HCT116 (cell line): ENCODE measurements at regions not wholly inside any gene's neighbourhood (a gene's known extent, or its start where the extent isn't known, plus 50 kb on each side); places are given as distances from the start of the nearest gene placed in this dataset.

Experiments used
- ATAC-seq: fragments of 200-7000 bp; cut with Tn5 transposase; 2 replicates; pipeline ENCODE4 v1.9.1; 2020; ENCODE audit warnings: mild to moderate bottlenecking, moderate library complexity
- BruUV-seq: library from RNA; stranded (reverse); fragments of 400-500 nt; replicated peaks from 2 replicates; lab custom pipeline; 2021; lab: Mats Ljungman, UMichigan
- CTCF ChIA-PET: fragments of 300-600 bp; sonication (Branson Sonifier 250); formaldehyde crosslinking; loops from one replicate; lab custom pipeline; 2021; ENCODE audit warnings: antibody characterized with exemption; lab: Charles Lee
- POLR2A ChIA-PET: fragments of 300-600, 350-600 bp; sonication (Branson Sonifier 250); formaldehyde crosslinking; loops from one replicate; lab custom pipeline; 2021; ENCODE audit warnings: antibody characterized with exemption; lab: Charles Lee
- RAD21 ChIA-PET, 2 experiments: fragments of 300-600 bp; sonication (Branson Sonifier 250); formaldehyde crosslinking; loops; one replicate each; lab custom pipeline; 2023; ENCODE audit warnings: low total read pairs in 2 of 2; ENCODE audit not compliant: uncharacterized antibody in 2 of 2, unreplicated experiment in 2 of 2, low non-redundant PET in 1 of 2; lab: Charles Lee
- DNase-seq: peaks from one replicate; pipeline ENCODE4 v3.0.0-alpha.2; 2010; ENCODE audit warnings: low read depth, low spot score
- H2AFZ ChIP-seq: fragments of 200-600 bp; shearing (Covaris generic), sonication (generic); 2 replicates; pipeline ENCODE4 v1.6.1; 2017; ENCODE audit warnings: low read depth, mixed run types, mixed read lengths, antibody characterized with exemption, low read length; ENCODE audit not compliant: poor library complexity, severe bottlenecking
- H3K27ac ChIP-seq: 2 replicates; pipeline ENCODE4 v1.5.1; 2012; ENCODE audit warnings: low read depth, low read length
- H3K27me3 ChIP-seq: fragments of 200-600 bp; sonication (generic); 2 replicates; pipeline ENCODE4 v1.6.1; 2016; ENCODE audit warnings: mixed run types, low read length, mixed read lengths; ENCODE audit not compliant: insufficient read depth
- H3K36me3 ChIP-seq, 2 experiments: fragments of 200-500 bp in 1 of 2; fragments of 200-600 bp in 1 of 2; sonication (Bioruptor generic) in 1 of 2; sonication (generic) in 1 of 2; 2 replicates each; pipeline versions ENCODE4 v1.5.1 to v1.6.1; 2014 to 2016; ENCODE audit warnings: low read length in 2 of 2, inconsistent platforms in 1 of 2, mixed read lengths in 1 of 2, mixed run types in 1 of 2; ENCODE audit not compliant: insufficient read depth in 2 of 2, control insufficient read depth in 1 of 2
- H3K4me1 ChIP-seq, 2 experiments: fragments of 200-600 bp in 1 of 2; sonication (generic) in 1 of 2; 2 replicates each; pipeline versions ENCODE4 v1.5.1 to v1.6.1; 2012 to 2017; ENCODE audit warnings: low read length in 2 of 2, inconsistent platforms in 1 of 2, mild to moderate bottlenecking in 1 of 2, mixed read lengths in 1 of 2, mixed run types in 1 of 2, moderate library complexity in 1 of 2; ENCODE audit not compliant: insufficient read depth in 2 of 2, control insufficient read depth in 1 of 2
- H3K4me2 ChIP-seq: fragments of 200-600 bp; sonication (generic); 2 replicates; pipeline ENCODE4 v1.6.1; 2017; ENCODE audit warnings: mixed run types, low read length, mixed read lengths
- H3K4me3 ChIP-seq, 2 experiments: fragments of 200-600 bp in 1 of 2; sonication (generic) in 1 of 2; replicated peaks in 1 of 2; 2 replicates each; pipeline ENCODE4 v1.5.1; 2011 to 2016; ENCODE audit warnings: low read length in 2 of 2, control low read depth in 1 of 2, low read depth in 1 of 2, mild to moderate bottlenecking in 1 of 2, mixed read lengths in 1 of 2, mixed run types in 1 of 2
- H3K79me2 ChIP-seq: fragments of 200-600 bp; sonication (generic); 2 replicates; pipeline ENCODE4 v1.6.1; 2017; ENCODE audit warnings: mild to moderate bottlenecking, mixed run types, low read length, moderate library complexity, mixed read lengths; ENCODE audit not compliant: insufficient read depth
- H3K9ac ChIP-seq: fragments of 200-600 bp; sonication (generic); 2 replicates; pipeline ENCODE4 v1.6.1; 2016; ENCODE audit warnings: low read length, mixed read lengths
- H3K9me2 ChIP-seq: fragments of 200-600 bp; sonication (generic), shearing (Covaris generic); 2 replicates; pipeline ENCODE4 v1.6.1; 2017; ENCODE audit warnings: mixed run types, mild to moderate bottlenecking, moderate library complexity; ENCODE audit not compliant: insufficient read depth
- H3K9me3 ChIP-seq, 2 experiments: fragments of 200-500 bp in 1 of 2; fragments of 200-600 bp in 1 of 2; sonication (Bioruptor generic) in 1 of 2; sonication (generic) in 1 of 2; 2 replicates each; pipeline ENCODE4 v1.6.1; 2014 to 2017; ENCODE audit warnings: low read length in 2 of 2, mixed read lengths in 2 of 2, inconsistent platforms in 1 of 2, low read depth in 1 of 2, mild to moderate bottlenecking in 1 of 2, mixed run types in 1 of 2, moderate library complexity in 1 of 2; ENCODE audit not compliant: control insufficient read depth in 1 of 2, insufficient read depth in 1 of 2
- H4K20me1 ChIP-seq: fragments of 200-600 bp; sonication (generic), shearing (Covaris generic); 2 replicates; pipeline ENCODE4 v1.6.1; 2017; ENCODE audit warnings: mixed run types, mild to moderate bottlenecking, moderate library complexity; ENCODE audit not compliant: insufficient read depth
- ATF3 ChIP-seq: IDR thresholded peaks from 2 replicates; pipeline ENCODE4 v1.6.1; 2012
- CBX3 ChIP-seq: IDR thresholded peaks from 2 replicates; pipeline ENCODE4 v1.6.1; 2012; ENCODE audit warnings: low read depth
- EGR1 ChIP-seq: IDR thresholded peaks from 2 replicates; pipeline ENCODE4 v1.6.1; 2012; ENCODE audit warnings: low read depth
- EZH2phosphoT487 ChIP-seq: fragments of 200-600 bp; IDR thresholded peaks from 2 replicates; pipeline ENCODE4 v1.6.1; 2018; ENCODE audit warnings: antibody characterized with exemption, borderline replicate concordance
- SIN3A ChIP-seq: IDR thresholded peaks from 2 replicates; pipeline ENCODE4 v1.6.1; 2012; ENCODE audit warnings: low read depth
- SP1 ChIP-seq: IDR thresholded peaks from 2 replicates; pipeline ENCODE4 v1.6.1; 2012; ENCODE audit warnings: low read depth
- ZFX ChIP-seq: fragments of 450-650 bp; IDR thresholded peaks from 2 replicates; pipeline ENCODE4 v1.6.1; 2017
- ZNF274 ChIP-seq: fragments of 200-500 bp; sonication (Bioruptor generic); IDR thresholded peaks from 2 replicates; pipeline ENCODE4 v1.6.1; 2014; ENCODE audit warnings: mild to moderate bottlenecking, low read depth, low read length, inconsistent platforms
- intact Hi-C: fragments of 100-400 bp; cut with micrococcal nuclease; formaldehyde crosslinking; loops from 2 replicates; pipeline ENCODE4 v1.10.0; 2022

DNA sequence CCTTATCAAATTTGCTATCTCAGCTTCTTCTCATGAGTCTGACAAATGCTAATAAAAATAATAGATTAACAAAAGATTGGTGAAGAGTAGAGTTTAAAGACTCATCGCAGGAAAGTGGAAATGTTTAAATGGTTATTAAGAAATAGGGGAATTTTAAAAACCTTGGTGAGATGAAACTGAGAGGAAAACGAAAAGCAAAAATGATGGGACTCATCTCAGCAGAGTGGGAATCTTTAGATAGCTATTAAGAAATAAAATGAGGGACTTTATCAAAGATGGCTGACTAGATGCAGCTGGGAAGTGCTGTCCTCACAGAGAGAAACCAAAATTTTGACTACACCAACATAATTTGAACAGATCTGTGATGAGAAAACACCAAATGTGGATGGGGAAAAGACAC is 79.2 kb upstream of the CD163 start:
- Histone ChIP-seq H3K4me1 (peaks cover 4 to 20% of the 10 kb centered on the region in 2 experiments; a peak in 3 of 4 replicates), H3K79me2 (no peaks in the 10 kb centered on the region), H4K20me1 (no peaks in the 10 kb centered on the region), H3K9me2 (no peaks in the 10 kb centered on the region)
- intact Hi-C loops = no loop called here
- CTCF ChIA-PET = no interaction called here
- TF ChIP-seq EGR1 (no peak), ATF3 (no peak)
- TF ChIP-seq, all 23 proteins: peak for 0
- no peak overlapping the region for H3K4me3 ChIP-seq
- H3K4me2 ChIP-seq = no peak overlapping the region
- no TSS peak for BruUV-seq
- H3K27me3 ChIP-seq = no peaks in the 10 kb centered on the region
- no peak for ATAC-seq
- ChIA-PET RAD21 (no interaction called here), POLR2A (interaction anchor here (1.3 kb wide), 1 partner anchor 10 kb away, joined by 3 read pairs; no protein-coding TSS in a partner anchor)
- no peak overlapping the region for H2AFZ ChIP-seq
- 0 out of 4 replicates have a peak, but pooled peaks cover 0 to 4% of the 10 kb centered on the region in 2 experiments for H3K9me3 ChIP-seq
- H3K9ac ChIP-seq = no peak overlapping the region
- no peak for DNase-seq
- H3K27ac ChIP-seq = no peak overlapping the region
- H3K36me3 ChIP-seq = no peaks in the 10 kb centered on the region

GRCh38 chr12:7581625-7582024 is 78.0 kb upstream of the CD163 start:
- H3K79me2 ChIP-seq = no peaks in the 10 kb centered on the region
- no TSS peak for BruUV-seq
- ChIA-PET CTCF (no interaction called here), POLR2A (interaction anchor here (1.3 kb wide), 1 partner anchor 9 kb away, joined by 3 read pairs; no protein-coding TSS in a partner anchor), RAD21 (no interaction called here)
- ATAC-seq = no peak
- H3K9me2 ChIP-seq = no peaks in the 10 kb centered on the region
- H2AFZ ChIP-seq = no peak overlapping the region
- H3K4me2 ChIP-seq = no peak overlapping the region
- H3K9me3 ChIP-seq = 0 out of 4 replicates have a peak, but pooled peaks cover 0 to 4% of the 10 kb centered on the region in 2 experiments
- H3K27ac ChIP-seq = no peak overlapping the region
- DNase-seq = no peak
- no peaks in the 10 kb centered on the region for H3K36me3 ChIP-seq
- TF ChIP-seq SP1 = no peak
- no peak for TF ChIP-seq ZFX
- no peak for TF ChIP-seq ATF3
- no peak for TF ChIP-seq CBX3
- TF ChIP-seq SIN3A = no peak
- no peak for TF ChIP-seq EZH2phosphoT487
- TF ChIP-seq ZNF274 = no peak
- H4K20me1 ChIP-seq = no peaks in the 10 kb centered on the region
- intact Hi-C loops = no loop called here
- H3K4me3 ChIP-seq = no peak overlapping the region
- no peaks in the 10 kb centered on the region for H3K27me3 ChIP-seq
- H3K4me1 ChIP-seq = peaks cover 4 to 20% of the 10 kb centered on the region in 2 experiments; a peak in 3 of 4 replicates
- no peak overlapping the region for H3K9ac ChIP-seq
